ENCODE measurements at regions not wholly inside any gene's neighbourhood (a gene's known extent, or its start where the extent isn't known, plus 50 kb on each side); places are given as distances from the start of the nearest gene placed in this dataset.

- TF ChIP-seq CTCF (IDR thresholded peaks at IDR 0.05; ENCODE audit: poor library complexity) (no peak), EZH2phosphoT487 (IDR thresholded peaks at IDR 0.05; ENCODE audit: low read depth, severe bottlenecking, unreplicated experiment) (no peak), EZH2 (IDR thresholded peaks at IDR 0.05; ENCODE audit: borderline replicate concordance) (no peak)
Measured at GRCh38 chr16:65749506-65749905, 617.0 kb upstream of the CDH5 start.
